Right atrium auricular region (tissue), 2 donors: ENCODE measurements at regions not wholly inside any gene's neighbourhood (a gene's known extent, or its start where the extent isn't known, plus 50 kb on each side); places are given as distances from the start of the nearest gene placed in this dataset.

Experiments used
- DNase-seq: peaks from one replicate; pipeline ENCODE4 v3.0.0-alpha.2; 2019; ENCODE audit warnings: low spot score
- H3K27ac ChIP-seq, 2 donors: fragments of 200-600 bp; sonication (generic); 1 replicate in 1 of 2; 2 replicates in 1 of 2; pipeline ENCODE4 v1.5.1; 2016 to 2019
- H3K27me3 ChIP-seq, 2 donors: fragments of 200-600 bp; sonication (generic); one replicate each; pipeline versions ENCODE4 v1.5.1 to v1.6.0; 2017 to 2019
- H3K36me3 ChIP-seq: fragments of 200-600 bp; sonication (generic); one replicate; pipeline ENCODE4 v1.5.1; 2016
- H3K4me1 ChIP-seq, 2 donors: fragments of 200-600 bp; sonication (generic); one replicate each; pipeline versions ENCODE4 v1.5.1 to v1.6.0; 2017 to 2019
- H3K4me3 ChIP-seq, 2 donors: fragments of 200-600 bp; sonication (generic); 1 replicate in 1 of 2; 2 replicates in 1 of 2; pipeline ENCODE4 v1.5.1; 2017 to 2019; ENCODE audit warnings: mild to moderate bottlenecking in 1 of 2, moderate library complexity in 1 of 2
- H3K9me3 ChIP-seq, 2 donors: fragments of 200-600 bp; sonication (generic); one replicate each; pipeline ENCODE4 v1.5.1; 2019
- TF ChIP-seq, protein P1 (sequence below), 2 donors: fragments of 200-600 bp; sonication (generic); IDR thresholded peaks; one replicate each; pipeline ENCODE4 v1.5.1; 2019; ENCODE audit warnings: antibody characterized with exemption in 2 of 2

DNA sequence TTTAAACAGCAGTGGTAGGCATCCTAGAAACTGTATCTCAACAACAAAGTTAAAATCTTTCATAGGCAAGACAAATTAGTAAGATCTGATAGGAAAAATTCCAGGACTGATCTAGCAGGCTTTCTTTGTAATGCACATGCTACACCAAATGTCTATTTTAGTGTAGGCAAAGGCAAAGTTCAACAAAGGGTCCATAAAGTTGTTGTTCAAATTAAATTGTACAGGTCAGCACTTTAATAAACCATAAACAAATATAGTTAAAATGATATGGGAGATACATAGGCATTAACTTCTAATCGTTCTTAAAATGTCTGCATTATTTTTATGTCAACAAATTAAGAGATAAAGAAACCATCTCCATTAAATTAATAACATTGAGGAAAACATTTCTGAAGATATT, 413.0 kb downstream of the TUSC7 start:
- H3K4me1 ChIP-seq = no peaks in the 10 kb centered on the region
- no peak overlapping the region for H3K27ac ChIP-seq
- no peaks in the 10 kb centered on the region for H3K36me3 ChIP-seq
- no peak overlapping the region for H3K4me3 ChIP-seq
- TF ChIP-seq, protein P1, sequence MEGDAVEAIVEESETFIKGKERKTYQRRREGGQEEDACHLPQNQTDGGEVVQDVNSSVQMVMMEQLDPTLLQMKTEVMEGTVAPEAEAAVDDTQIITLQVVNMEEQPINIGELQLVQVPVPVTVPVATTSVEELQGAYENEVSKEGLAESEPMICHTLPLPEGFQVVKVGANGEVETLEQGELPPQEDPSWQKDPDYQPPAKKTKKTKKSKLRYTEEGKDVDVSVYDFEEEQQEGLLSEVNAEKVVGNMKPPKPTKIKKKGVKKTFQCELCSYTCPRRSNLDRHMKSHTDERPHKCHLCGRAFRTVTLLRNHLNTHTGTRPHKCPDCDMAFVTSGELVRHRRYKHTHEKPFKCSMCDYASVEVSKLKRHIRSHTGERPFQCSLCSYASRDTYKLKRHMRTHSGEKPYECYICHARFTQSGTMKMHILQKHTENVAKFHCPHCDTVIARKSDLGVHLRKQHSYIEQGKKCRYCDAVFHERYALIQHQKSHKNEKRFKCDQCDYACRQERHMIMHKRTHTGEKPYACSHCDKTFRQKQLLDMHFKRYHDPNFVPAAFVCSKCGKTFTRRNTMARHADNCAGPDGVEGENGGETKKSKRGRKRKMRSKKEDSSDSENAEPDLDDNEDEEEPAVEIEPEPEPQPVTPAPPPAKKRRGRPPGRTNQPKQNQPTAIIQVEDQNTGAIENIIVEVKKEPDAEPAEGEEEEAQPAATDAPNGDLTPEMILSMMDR (IDR thresholded peaks at IDR 0.05) = no peak
- H3K9me3 ChIP-seq = no peaks in the 10 kb centered on the region
- DNase-seq = no peak
- H3K27me3 ChIP-seq = no peaks in the 10 kb centered on the region

DNA sequence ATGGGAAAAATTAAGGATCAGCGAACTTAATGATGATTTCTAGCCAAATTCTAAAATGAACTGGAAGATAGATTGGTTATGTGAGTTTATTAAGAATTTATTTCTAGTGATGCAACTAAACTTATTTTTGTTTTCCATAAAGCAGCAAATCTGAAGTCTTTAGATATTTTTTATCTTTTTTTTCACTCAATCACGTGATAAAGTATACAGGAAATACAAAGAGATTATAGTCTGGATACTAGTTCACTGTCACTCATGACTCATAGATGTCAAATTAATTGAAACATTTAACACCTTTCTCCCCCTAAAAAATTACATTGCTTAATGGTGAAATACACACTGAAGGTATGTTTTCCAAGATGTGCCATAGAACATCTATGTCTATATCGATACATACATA, 416.9 kb downstream of the TUSC7 start:
- H3K36me3 ChIP-seq = no peaks in the 10 kb centered on the region
- TF ChIP-seq, protein P1 (IDR thresholded peaks at IDR 0.05) = no peak
- H3K4me3 ChIP-seq = no peak overlapping the region
- no peaks in the 10 kb centered on the region for H3K27me3 ChIP-seq
- H3K4me1 ChIP-seq = no peaks in the 10 kb centered on the region
- no peaks in the 10 kb centered on the region for H3K9me3 ChIP-seq
- DNase-seq = no peak
- no peak overlapping the region for H3K27ac ChIP-seq

DNA sequence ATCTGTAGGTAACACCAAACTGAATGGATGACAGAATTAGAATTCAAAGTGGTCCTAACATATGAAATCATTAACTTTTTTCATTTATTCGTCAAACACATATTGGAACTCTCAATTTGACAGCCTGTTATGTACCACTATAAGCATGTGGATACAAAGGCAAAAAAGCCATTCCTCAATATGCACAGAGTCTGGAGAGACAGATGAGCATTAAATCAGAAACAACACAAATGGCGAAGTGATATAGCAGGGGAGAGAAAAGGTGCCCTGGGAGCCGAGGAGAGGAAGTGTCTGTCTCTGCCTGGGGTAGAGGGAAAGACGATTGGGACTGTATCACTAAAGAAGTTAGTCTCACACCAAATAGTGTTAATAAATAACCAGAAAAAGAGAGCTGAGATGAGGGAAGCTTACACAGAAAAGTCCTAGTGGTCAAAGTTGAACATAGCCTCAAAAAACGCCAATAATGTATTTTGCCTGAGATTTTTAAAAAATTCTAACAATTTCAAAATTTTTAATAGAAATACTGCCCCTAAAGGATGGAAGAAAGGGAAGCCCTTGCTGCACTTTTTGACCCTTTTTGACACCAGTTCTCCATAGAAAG, 417.5 kb downstream of the TUSC7 start:
- TF ChIP-seq, protein P1 (IDR thresholded peaks at IDR 0.05) = no peak
- Histone ChIP-seq H3K4me1 (no peaks in the 10 kb centered on the region), H3K4me3 (no peak overlapping the region)

DNA sequence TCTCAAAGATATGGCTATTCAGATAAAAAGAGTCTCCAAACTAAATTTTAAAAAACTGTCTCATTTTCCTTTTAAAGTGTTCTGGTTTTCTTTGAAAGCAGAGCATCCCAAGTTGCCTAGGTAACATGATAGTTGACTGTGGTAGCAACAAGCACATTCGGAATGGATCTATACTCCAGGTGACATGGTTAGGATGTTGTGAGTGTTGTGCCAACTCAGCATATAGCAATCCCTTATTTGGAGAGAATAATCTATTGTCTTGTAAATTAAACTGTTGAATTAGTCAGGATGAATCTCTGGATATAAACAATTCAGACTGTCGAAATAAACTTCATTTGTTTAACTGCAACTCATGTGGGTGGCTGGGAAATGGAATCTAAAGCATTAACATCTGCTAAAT, 418.6 kb downstream of the TUSC7 start:
- no peak overlapping the region for H3K27ac ChIP-seq
- no peaks in the 10 kb centered on the region for H3K27me3 ChIP-seq
- no peaks in the 10 kb centered on the region for H3K4me1 ChIP-seq
- H3K4me3 ChIP-seq = no peak overlapping the region
- no peaks in the 10 kb centered on the region for H3K9me3 ChIP-seq
- no peak for DNase-seq
- TF ChIP-seq, protein P1 (IDR thresholded peaks at IDR 0.05) = no peak
- H3K36me3 ChIP-seq = no peaks in the 10 kb centered on the region

More for the DNA sequence above, 417.5 kb downstream of the TUSC7 start:
- Histone ChIP-seq H3K27ac (no peak overlapping the region), H3K27me3 (no peaks in the 10 kb centered on the region), H3K36me3 (no peaks in the 10 kb centered on the region), H3K9me3 (no peaks in the 10 kb centered on the region)
- DNase-seq = no peak

DNA sequence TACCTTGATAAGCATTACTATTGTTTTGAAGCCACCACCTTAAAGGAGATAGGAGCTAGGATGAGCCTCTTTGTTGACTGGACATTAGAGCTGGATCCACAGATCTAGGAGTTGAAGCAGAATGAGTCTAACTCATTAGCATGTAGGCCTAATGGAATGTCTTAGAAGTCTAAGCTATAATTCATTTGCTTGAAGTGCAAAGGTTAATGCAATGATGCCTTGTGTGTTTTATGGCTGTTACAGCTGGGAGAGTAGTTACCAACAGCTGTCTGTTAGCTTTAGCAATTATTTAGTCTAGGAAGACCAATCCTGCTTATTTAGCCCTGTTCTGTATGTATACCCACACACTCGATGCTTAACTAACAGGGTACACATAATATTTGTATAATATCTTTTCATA, 419.3 kb downstream of the TUSC7 start:
- Histone ChIP-seq H3K4me3 (no peak overlapping the region), H3K36me3 (no peaks in the 10 kb centered on the region), H3K27ac (no peak overlapping the region), H3K4me1 (no peaks in the 10 kb centered on the region), H3K9me3 (no peaks in the 10 kb centered on the region), H3K27me3 (no peaks in the 10 kb centered on the region)
- TF ChIP-seq, protein P1 (IDR thresholded peaks at IDR 0.05) = no peak
- DNase-seq = no peak

DNA sequence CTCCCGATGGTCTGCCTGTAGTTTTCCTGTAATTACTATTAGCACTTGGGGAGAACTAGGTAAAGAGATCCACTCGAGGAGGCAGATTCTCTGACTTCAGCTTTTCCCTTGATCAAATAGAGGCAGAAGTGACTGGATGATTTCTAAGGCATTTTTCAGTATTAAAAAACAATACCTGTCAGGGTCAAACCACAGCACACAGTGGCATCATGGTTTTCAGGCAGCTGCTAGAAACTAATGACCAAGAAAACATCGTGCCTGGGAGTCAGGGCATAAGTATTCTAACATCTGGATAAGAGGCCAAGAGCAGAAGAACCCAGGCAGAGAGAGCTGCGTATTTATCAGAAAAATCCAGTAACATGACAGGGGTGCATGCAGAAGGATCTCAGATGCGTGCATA, 419.9 kb downstream of the TUSC7 start:
- no peak for DNase-seq
- Histone ChIP-seq H3K27ac (no peak overlapping the region), H3K36me3 (no peaks in the 10 kb centered on the region), H3K4me3 (no peak overlapping the region), H3K27me3 (no peaks in the 10 kb centered on the region), H3K9me3 (no peaks in the 10 kb centered on the region), H3K4me1 (no peaks in the 10 kb centered on the region)
- TF ChIP-seq, protein P1 (IDR thresholded peaks at IDR 0.05) = no peak
